Tibial nerve (tissue), 4 donors: ENCODE measurements at regions not wholly inside any gene's neighbourhood (a gene's known extent, or its start where the extent isn't known, plus 50 kb on each side); places are given as distances from the start of the nearest gene placed in this dataset.

Experiments used
- DNase-seq, 2 donors: peaks; one replicate each; pipeline ENCODE4 v3.0.0-alpha.2; 2019; ENCODE audit warnings: low spot score in 2 of 2
- H3K27ac ChIP-seq, 4 donors: fragments of 200-600 bp; sonication (generic) in 3 of 4; one replicate each; pipeline ENCODE4 v1.5.1; 2017 to 2019; ENCODE audit warnings: mild to moderate bottlenecking in 1 of 4
- H3K27me3 ChIP-seq, 2 donors: fragments of 200-600 bp; sonication (generic) in 1 of 2; one replicate each; pipeline versions ENCODE4 v1.5.1 to v1.6.0; 2017 to 2019
- H3K36me3 ChIP-seq, 3 donors: fragments of 200-600 bp; sonication (generic); one replicate each; pipeline ENCODE4 v1.5.1; 2018 to 2019
- H3K4me1 ChIP-seq, 4 donors: fragments of 200-600 bp; sonication (generic) in 3 of 4; one replicate each; pipeline ENCODE4 v1.5.1; 2017 to 2019
- H3K4me3 ChIP-seq, 4 donors: fragments of 200-600 bp; sonication (generic) in 3 of 4; one replicate each; pipeline ENCODE4 v1.5.1; 2017 to 2019; ENCODE audit warnings: mild to moderate bottlenecking in 1 of 4, moderate library complexity in 1 of 4
- H3K9me3 ChIP-seq, 4 donors: fragments of 200-600 bp; sonication (generic) in 3 of 4; one replicate each; pipeline ENCODE4 v1.5.1; 2017 to 2019
- CTCF ChIP-seq, 5 experiments: fragments of 200-600 bp in 3 of 5; fragments of 450-650 bp in 2 of 5; sonication (generic) in 3 of 5; IDR thresholded peaks; one replicate each; pipeline ENCODE4 v1.5.1; 2016 to 2019; ENCODE audit warnings: antibody characterized with exemption in 5 of 5, mild to moderate bottlenecking in 3 of 5, moderate library complexity in 2 of 5
- EP300 ChIP-seq, 2 donors: sonication (generic); formaldehyde crosslinking; IDR thresholded peaks; one replicate each; pipeline ENCODE4 v1.6.1; 2017; ENCODE audit warnings: antibody characterized with exemption in 2 of 2, mild to moderate bottlenecking in 1 of 2
- POLR2A ChIP-seq, 2 donors: fragments of 450-650 bp; IDR thresholded peaks; one replicate each; pipeline ENCODE4 v1.6.1; 2017; ENCODE audit warnings: antibody characterized with exemption in 2 of 2, mild to moderate bottlenecking in 2 of 2, moderate library complexity in 2 of 2
- WGBS, 2 donors: methylation state at CpG; one replicate each; pipeline ENCODE4 v1.1.5; 2018; 5-methylcytosine and 5-hydroxymethylcytosine counted together

- H3K4me3 ChIP-seq = no peak overlapping the region
- TF ChIP-seq POLR2A (IDR thresholded peaks at IDR 0.05) (no peak), CTCF (IDR thresholded peaks at IDR 0.05) (no peak), EP300 (IDR thresholded peaks at IDR 0.05) (no peak)
Observed at GRCh38 chr1:87219141-87219540, 109.5 kb upstream of the LMO4 start.

DNA sequence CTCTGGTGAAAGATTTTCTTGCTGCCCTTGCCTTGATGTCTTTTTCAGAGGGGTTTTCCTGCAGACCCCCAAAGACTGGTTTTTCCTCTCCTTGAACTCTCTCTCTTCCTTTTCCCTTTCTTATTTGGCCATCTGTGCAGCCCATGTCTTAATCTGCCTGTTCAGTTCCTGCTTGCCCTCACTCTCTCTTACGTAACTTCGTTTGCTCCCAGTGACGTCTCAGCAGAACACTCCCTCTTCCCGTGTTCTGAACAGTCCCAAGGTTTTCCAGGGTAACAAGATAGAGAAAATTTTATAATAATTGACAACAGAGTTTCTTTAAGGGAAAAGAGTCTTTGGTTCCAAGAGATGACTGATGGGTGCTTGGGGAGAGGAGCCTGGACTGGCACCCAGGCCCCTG, 109.1 kb upstream of the LMO4 start:
- Histone ChIP-seq H3K4me1 (peaks cover 0 to 5% (median 0%) of the 10 kb centered on the region in 4 donors), H3K9me3 (peaks cover 0 to 19% (median 2%) of the 10 kb centered on the region in 4 donors), H3K4me3 (no peak overlapping the region), H3K36me3 (no peaks in the 10 kb centered on the region), H3K27ac (no peak overlapping the region), H3K27me3 (no peaks in the 10 kb centered on the region)
- 75 to 78% methylated on average over 4 of the region's 4 CpGs for WGBS, 2 donors
- no peak for DNase-seq
- TF ChIP-seq POLR2A (IDR thresholded peaks at IDR 0.05) = no peak
- TF ChIP-seq EP300 (IDR thresholded peaks at IDR 0.05) = no peak
- TF ChIP-seq CTCF (IDR thresholded peaks at IDR 0.05) = no peak

More at GRCh38 chr1:87219141-87219540, 109.5 kb upstream of the LMO4 start:
- Histone ChIP-seq H3K27me3 (no peaks in the 10 kb centered on the region), H3K36me3 (no peaks in the 10 kb centered on the region), H3K27ac (no peak overlapping the region), H3K9me3 (peaks cover 0 to 19% (median 2%) of the 10 kb centered on the region in 4 donors), H3K4me1 (no peaks in the 10 kb centered on the region)
- 88 to 100% methylated on average over 1 of the region's 1 CpG for WGBS, 2 donors
- DNase-seq = no peak

- Histone ChIP-seq H3K36me3 (no peaks in the 10 kb centered on the region), H3K4me1 (peaks cover 0 to 18% (median 0%) of the 10 kb centered on the region in 4 donors), H3K9me3 (peaks cover 0 to 7% (median 0%) of the 10 kb centered on the region in 4 donors), H3K4me3 (no peak overlapping the region), H3K27ac (no peak overlapping the region), H3K27me3 (no peaks in the 10 kb centered on the region)
- WGBS, 2 donors = 73 to 77% methylated on average over 1 of the region's 1 CpG
- no peak for DNase-seq
- TF ChIP-seq POLR2A (IDR thresholded peaks at IDR 0.05) (no peak), CTCF (IDR thresholded peaks at IDR 0.05) (no peak), EP300 (IDR thresholded peaks at IDR 0.05) (no peak)
Observed at GRCh38 chr1:87220993-87221392, 107.7 kb upstream of the LMO4 start.

GRCh38 chr1:87224201-87224600, 104.5 kb upstream of the LMO4 start:
- no peak for DNase-seq
- Histone ChIP-seq H3K27me3 (no peaks in the 10 kb centered on the region), H3K4me3 (no peak overlapping the region), H3K27ac (peak overlapping the region in 2 of 4 donors; percentile 72 to 91), H3K36me3 (no peaks in the 10 kb centered on the region), H3K9me3 (no peaks in the 10 kb centered on the region), H3K4me1 (peaks cover 0 to 32% (median 3%) of the 10 kb centered on the region in 4 donors)
- WGBS, 2 donors = 39 to 46% methylated on average over 2 of the region's 2 CpGs
- TF ChIP-seq POLR2A (IDR thresholded peaks at IDR 0.05) = no peak
- no peak for TF ChIP-seq CTCF (IDR thresholded peaks at IDR 0.05)
- TF ChIP-seq EP300 (IDR thresholded peaks at IDR 0.05) = peak in 1 of 2 donors; percentile 30

- no peak for TF ChIP-seq POLR2A (IDR thresholded peaks at IDR 0.05)
- TF ChIP-seq EP300 (IDR thresholded peaks at IDR 0.05) = no peak
- TF ChIP-seq CTCF (IDR thresholded peaks at IDR 0.05) = no peak
- H3K27ac ChIP-seq = peak overlapping the region in 2 of 4 donors; percentile 72 to 91
- no peaks in the 10 kb centered on the region for H3K36me3 ChIP-seq
- no peaks in the 10 kb centered on the region for H3K9me3 ChIP-seq
- no peak overlapping the region for H3K4me3 ChIP-seq
- 53 to 55% methylated on average over 3 of the region's 3 CpGs for WGBS, 2 donors
- H3K4me1 ChIP-seq = peaks cover 0 to 32% (median 3%) of the 10 kb centered on the region in 4 donors
- no peak for DNase-seq
- no peaks in the 10 kb centered on the region for H3K27me3 ChIP-seq
Observed at GRCh38 chr1:87225171-87225570, 103.5 kb upstream of the LMO4 start.
